ENCODE measurements at regions not wholly inside any gene's neighbourhood (a gene's known extent, or its start where the extent isn't known, plus 50 kb on each side); places are given as distances from the start of the nearest gene placed in this dataset.

- TF ChIP-seq CTCF (conservative IDR thresholded peaks at IDR 0.05; ENCODE audit: low read length) (no peak), EZH2phosphoT487 (IDR thresholded peaks at IDR 0.05; ENCODE audit: borderline replicate concordance, low read depth, low read length) (no peak)
These were observed 346.2 kb upstream of the LYPLAL1 start for GRCh38 chr1:218827486-218827885.

All from OCI-LY7 (cell line).